Activated T-cell treated with anti-CD3 and anti-CD28 coated beads for 24 hours (primary cell): ENCODE measurements at regions not wholly inside any gene's neighbourhood (a gene's known extent, or its start where the extent isn't known, plus 50 kb on each side); places are given as distances from the start of the nearest gene placed in this dataset.
"Not testable (repeated sequence)": the region's sequence is repeated elsewhere in the genome, so short reads cannot be mapped to it uniquely, and the experiment has no call there.

Experiments used
- DNase-seq: peaks from one replicate; pipeline ENCODE4 v3.0.0-alpha.2; 2020; ENCODE audit warnings: low read depth

- not testable (repeated sequence) for DNase-seq
These were observed 243.4 kb upstream of the PROK2 start for GRCh38 chr3:72028307-72028706.

- not testable (repeated sequence) for DNase-seq
These were observed 242.8 kb upstream of the PROK2 start for GRCh38 chr3:72027728-72028127.

GRCh38 chr3:72022027-72022426 lies 237.1 kb upstream of the PROK2 start:
- no peak for DNase-seq

GRCh38 chr3:72021531-72021930 lies 236.6 kb upstream of the PROK2 start:
- no peak for DNase-seq

- DNase-seq: no peak
These were observed 233.5 kb upstream of the PROK2 start for GRCh38 chr3:72018343-72018984.

- DNase-seq: no peak
These were observed 233.0 kb upstream of the PROK2 start for GRCh38 chr3:72017935-72018334.

GRCh38 chr3:72017311-72017710 lies 232.4 kb upstream of the PROK2 start:
- DNase-seq: no peak

GRCh38 chr3:72015463-72015862 lies 230.5 kb upstream of the PROK2 start:
- DNase-seq: no peak

GRCh38 chr3:72013084-72013483 lies 228.1 kb upstream of the PROK2 start:
- no peak for DNase-seq

- DNase-seq: no peak
These were observed 227.4 kb upstream of the PROK2 start for GRCh38 chr3:72012363-72012762.

- DNase-seq: no peak
These were observed 226.5 kb upstream of the PROK2 start for GRCh38 chr3:72011485-72011884.

- DNase-seq: no peak
These were observed 225.0 kb upstream of the PROK2 start for GRCh38 chr3:72009851-72010443.

- no peak for DNase-seq
These were observed 223.5 kb upstream of the PROK2 start for GRCh38 chr3:72008226-72008996.

- DNase-seq: no peak
These were observed 221.9 kb upstream of the PROK2 start for GRCh38 chr3:72006631-72007556.

- no peak for DNase-seq
These were observed 219.9 kb upstream of the PROK2 start for GRCh38 chr3:72004749-72005292.

GRCh38 chr3:72003936-72004335 lies 219.0 kb upstream of the PROK2 start:
- no peak for DNase-seq

GRCh38 chr3:72001758-72002157 lies 216.8 kb upstream of the PROK2 start:
- DNase-seq: no peak

GRCh38 chr3:71998995-71999673 lies 214.2 kb upstream of the PROK2 start:
- no peak for DNase-seq

- no peak for DNase-seq
These were observed 212.2 kb upstream of the PROK2 start for GRCh38 chr3:71997066-71997653.

GRCh38 chr3:71994906-71995305 lies 210.0 kb upstream of the PROK2 start:
- no peak for DNase-seq

- no peak for DNase-seq
These were observed 209.3 kb upstream of the PROK2 start for GRCh38 chr3:71994203-71994602.
